GM18907 (cell line): ENCODE measurements at regions not wholly inside any gene's neighbourhood (a gene's known extent, or its start where the extent isn't known, plus 50 kb on each side); places are given as distances from the start of the nearest gene placed in this dataset.

Source experiments
- ATAC-seq: cut with Tn5 transposase; IDR thresholded peaks from one replicate; pipeline ENCODE4 v1.9.1; 2021; ENCODE audit warnings: mild to moderate bottlenecking, moderate library complexity; ENCODE audit not compliant: unreplicated experiment

DNA sequence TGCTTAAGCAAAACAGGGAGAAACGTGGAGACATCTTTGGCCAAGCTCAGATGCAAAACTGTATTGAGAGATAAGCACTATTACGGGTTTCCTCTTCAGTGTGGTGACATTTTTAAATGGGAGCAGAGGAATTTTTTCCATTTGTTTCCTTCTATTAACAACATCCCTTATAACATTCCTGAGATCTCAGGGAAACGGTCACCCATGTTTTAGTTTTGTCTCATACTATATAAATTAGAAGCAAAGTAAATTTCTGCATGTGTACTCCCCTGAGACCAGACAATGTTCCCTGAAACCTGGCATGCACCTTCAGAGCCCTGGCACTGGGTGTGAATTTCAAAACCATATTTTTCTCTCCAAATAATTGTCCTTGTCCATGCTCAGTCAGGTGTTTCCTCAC is 57.6 kb upstream of the RNF152 start:
- ATAC-seq, result no peak

- ATAC-seq, result no peak
Measured at GRCh38 chr18:61949946-61950345, 57.1 kb upstream of the RNF152 start.

DNA sequence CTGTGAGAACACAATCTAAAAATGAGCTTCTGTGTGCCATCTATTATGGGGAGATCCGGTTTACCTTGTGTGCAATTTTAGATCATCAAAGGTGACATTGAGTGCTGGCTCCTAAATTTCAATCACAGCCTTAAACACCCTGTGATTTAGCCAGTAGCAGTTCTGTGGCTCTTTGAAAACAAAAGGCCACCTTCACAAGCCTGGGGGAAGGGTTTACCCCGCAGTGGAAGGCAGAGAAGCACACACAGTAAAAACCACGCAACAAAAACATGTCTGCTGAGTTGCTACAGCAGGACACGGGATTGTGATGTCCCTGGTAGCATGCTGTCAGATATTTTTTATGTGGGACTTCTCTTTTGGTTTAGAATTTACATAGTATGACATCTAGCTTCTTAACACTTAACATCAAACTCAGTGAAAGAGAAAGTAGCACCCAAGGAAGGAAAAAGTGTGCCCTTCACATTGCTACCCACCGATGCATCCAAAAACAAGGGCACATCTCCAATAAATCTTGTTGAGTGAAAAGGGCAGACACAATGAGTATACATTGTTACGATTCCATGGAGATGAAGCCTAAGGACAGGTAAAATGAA is 56.1 kb upstream of the RNF152 start:
- no peak for ATAC-seq

DNA sequence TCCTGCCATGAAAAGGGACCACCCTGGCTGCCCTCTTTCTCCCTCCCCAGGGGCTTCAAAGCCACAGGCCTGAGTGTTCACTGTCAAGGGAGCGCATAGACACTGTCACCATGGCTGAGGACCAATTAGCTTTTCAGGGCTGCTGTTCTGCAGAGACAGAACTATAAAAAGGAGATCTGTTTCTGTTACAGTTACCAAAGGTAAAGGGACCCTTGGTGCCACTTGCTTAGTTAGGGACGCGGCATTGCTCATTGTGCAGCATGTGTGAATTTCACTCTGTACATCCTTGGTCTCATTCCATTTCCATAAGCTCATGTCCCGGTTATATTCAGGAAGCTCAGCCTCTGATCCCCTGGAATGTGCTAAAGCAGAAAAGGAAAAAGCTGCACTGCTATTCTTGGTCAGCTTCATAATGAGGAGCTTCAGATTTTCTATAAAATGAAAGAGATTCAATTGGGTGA is 55.5 kb upstream of the RNF152 start:
- no peak for ATAC-seq

DNA sequence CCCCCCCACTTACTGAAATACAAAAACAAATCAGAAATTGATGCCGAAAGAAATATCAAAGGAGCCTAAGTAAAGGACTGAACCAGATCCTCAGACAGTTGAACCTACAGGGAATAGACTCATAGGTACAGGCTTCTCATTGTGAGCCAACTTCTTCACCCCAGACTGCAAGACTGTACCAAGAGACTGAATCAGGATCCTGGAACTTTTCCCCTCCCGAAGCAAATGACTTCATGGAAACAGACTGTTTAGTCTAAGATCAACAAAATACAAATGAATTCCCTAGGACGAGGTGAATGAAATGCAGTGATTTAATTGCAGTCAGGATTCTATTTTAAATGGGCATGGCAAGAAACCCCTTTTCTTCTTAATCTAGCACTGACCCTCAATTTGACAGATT is 53.6 kb upstream of the RNF152 start:
- ATAC-seq, result no peak

- no peak for ATAC-seq
Measured at GRCh38 chr18:61943175-61943964, 50.6 kb upstream of the RNF152 start.
